ENCODE measurements at regions not wholly inside any gene's neighbourhood (a gene's known extent, or its start where the extent isn't known, plus 50 kb on each side); places are given as distances from the start of the nearest gene placed in this dataset.
"Not testable (repeated sequence)": the region's sequence is repeated elsewhere in the genome, so short reads cannot be mapped to it uniquely, and the experiment has no call there.

DNA sequence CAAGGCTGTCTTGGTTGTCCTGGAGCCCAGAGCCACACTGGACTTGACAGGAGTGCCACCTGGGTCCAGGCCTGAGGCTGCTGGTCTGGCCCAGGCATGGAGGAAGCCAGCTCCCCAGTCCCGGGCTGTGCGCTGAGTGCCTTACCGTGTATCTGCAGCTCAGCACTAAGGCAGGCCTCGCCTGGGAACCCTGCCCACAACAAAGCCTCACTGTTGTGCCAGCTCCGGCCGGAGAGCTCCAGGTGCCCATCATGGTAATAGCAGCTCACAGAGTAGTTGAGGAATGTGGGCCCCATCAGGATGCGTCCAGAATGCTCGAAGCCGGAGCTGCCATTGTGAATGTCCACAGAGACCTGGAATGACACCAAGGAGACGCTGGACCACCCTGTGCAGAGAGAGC, 72.2 kb downstream of the RMI2 start:
- Histone ChIP-seq H3K4me1 (no peaks in the 10 kb centered on the region), H3K27ac (no peak overlapping the region), H3K9me3 (no peaks in the 10 kb centered on the region), H3K27me3 (no peaks in the 10 kb centered on the region), H3K36me3 (no peaks in the 10 kb centered on the region), H3K4me3 (no peak overlapping the region)
- no peak for DNase-seq
- intact Hi-C loops (cut with DNase I; ENCODE audit: low total_unique reads) (no loop called here), in situ Hi-C loops (cut with MboI; ENCODE audit: low pct_ligation_motif_present in 1 of 4, low pct_unique_long_range_greater_than_20kb in 1 of 4, low sequenced_read_pairs in 3 of 4) (loop anchor here in 3 of 4 donors (10.0 to 25.0 kb wide), 3 partner anchors 220 to 395 kb away; no protein-coding TSS in a partner anchor)
- 70% methylated on average over 2 of the region's 10 CpGs; no CpG with 5 or more reads in 1 of the 2 donors for WGBS, 2 donors (ENCODE audit: low coverage in 1 of 2)
- TF ChIP-seq POLR2A (IDR thresholded peaks at IDR 0.05) (no peak), POLR2AphosphoS5 (IDR thresholded peaks at IDR 0.05) (no peak), EP300 (IDR thresholded peaks at IDR 0.05; ENCODE audit: low read depth) (no peak)
- TF ChIP-seq, protein P1, sequence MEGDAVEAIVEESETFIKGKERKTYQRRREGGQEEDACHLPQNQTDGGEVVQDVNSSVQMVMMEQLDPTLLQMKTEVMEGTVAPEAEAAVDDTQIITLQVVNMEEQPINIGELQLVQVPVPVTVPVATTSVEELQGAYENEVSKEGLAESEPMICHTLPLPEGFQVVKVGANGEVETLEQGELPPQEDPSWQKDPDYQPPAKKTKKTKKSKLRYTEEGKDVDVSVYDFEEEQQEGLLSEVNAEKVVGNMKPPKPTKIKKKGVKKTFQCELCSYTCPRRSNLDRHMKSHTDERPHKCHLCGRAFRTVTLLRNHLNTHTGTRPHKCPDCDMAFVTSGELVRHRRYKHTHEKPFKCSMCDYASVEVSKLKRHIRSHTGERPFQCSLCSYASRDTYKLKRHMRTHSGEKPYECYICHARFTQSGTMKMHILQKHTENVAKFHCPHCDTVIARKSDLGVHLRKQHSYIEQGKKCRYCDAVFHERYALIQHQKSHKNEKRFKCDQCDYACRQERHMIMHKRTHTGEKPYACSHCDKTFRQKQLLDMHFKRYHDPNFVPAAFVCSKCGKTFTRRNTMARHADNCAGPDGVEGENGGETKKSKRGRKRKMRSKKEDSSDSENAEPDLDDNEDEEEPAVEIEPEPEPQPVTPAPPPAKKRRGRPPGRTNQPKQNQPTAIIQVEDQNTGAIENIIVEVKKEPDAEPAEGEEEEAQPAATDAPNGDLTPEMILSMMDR (IDR thresholded peaks at IDR 0.05), result no peak

DNA sequence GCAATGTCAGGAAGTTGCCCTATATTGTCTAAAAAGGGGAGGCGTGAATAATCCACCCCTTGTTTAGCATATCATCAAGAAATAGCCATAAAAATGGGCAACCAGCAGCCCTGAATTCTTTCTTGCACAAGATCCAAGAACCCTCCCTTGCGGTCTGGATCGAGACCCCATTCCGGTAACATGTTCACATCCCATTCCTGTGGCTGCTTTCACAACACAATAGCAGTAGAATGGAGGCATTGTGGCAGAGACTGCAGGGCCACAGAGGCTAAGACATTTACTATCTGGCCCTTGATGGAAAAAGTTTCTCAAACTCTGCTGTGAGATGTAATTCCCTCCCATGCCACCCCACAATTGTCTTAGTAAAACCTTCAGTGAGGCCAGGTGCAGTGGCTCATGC, 73.2 kb downstream of the RMI2 start:
- intact Hi-C loops (cut with DNase I; ENCODE audit: low total_unique reads), result no loop called here
- no peaks in the 10 kb centered on the region for H3K4me1 ChIP-seq
- no peak for DNase-seq
- no peaks in the 10 kb centered on the region for H3K27me3 ChIP-seq
- no peak overlapping the region for H3K4me3 ChIP-seq
- H3K9me3 ChIP-seq, result no peaks in the 10 kb centered on the region
- TF ChIP-seq EP300 (IDR thresholded peaks at IDR 0.05; ENCODE audit: low read depth), result no peak
- TF ChIP-seq, protein P1 (IDR thresholded peaks at IDR 0.05), result no peak
- no peak for TF ChIP-seq POLR2AphosphoS5 (IDR thresholded peaks at IDR 0.05)
- TF ChIP-seq POLR2A (IDR thresholded peaks at IDR 0.05), result no peak
- no peak overlapping the region for H3K27ac ChIP-seq
- WGBS, 2 donors (ENCODE audit: low coverage in 1 of 2), result 40 to 93% methylated on average over 1 to 4 of the region's 4 CpGs
- H3K36me3 ChIP-seq, result no peaks in the 10 kb centered on the region
- in situ Hi-C loops (cut with MboI; ENCODE audit: low pct_ligation_motif_present in 1 of 4, low pct_unique_long_range_greater_than_20kb in 1 of 4, low sequenced_read_pairs in 3 of 4), result loop anchor here in 3 of 4 donors (10.0 to 25.0 kb wide), 3 partner anchors 219 to 394 kb away; no protein-coding TSS in a partner anchor

DNA sequence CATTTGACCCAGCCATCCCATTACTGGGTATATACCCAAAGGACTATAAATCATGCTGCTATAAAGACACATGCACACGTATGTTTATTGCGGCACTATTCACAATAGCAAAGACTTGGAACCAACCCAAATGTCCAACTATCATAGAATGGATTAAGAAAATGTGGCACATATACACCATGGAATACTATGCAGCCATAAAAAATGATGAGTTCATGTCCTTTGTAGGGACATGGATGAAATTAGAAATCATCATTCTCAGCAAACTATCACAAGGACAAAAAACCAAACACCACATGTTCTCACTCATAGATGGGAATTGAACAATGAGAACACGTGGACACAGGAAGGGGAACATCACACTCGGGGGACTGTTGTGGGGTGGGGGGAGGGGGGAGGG, 74.8 kb downstream of the RMI2 start:
- in situ Hi-C loops (cut with MboI; ENCODE audit: low pct_ligation_motif_present in 1 of 4, low pct_unique_long_range_greater_than_20kb in 1 of 4, low sequenced_read_pairs in 3 of 4), result loop anchor here in 2 of 4 donors (25.0 kb wide), 2 partner anchors 217 to 392 kb away; no protein-coding TSS in a partner anchor
- H3K4me1 ChIP-seq; intact Hi-C loops (cut with DNase I; ENCODE audit: low total_unique reads); H3K27ac ChIP-seq; DNase-seq; H3K4me3 ChIP-seq; H3K9me3 ChIP-seq; H3K36me3 ChIP-seq; H3K27me3 ChIP-seq: not testable (repeated sequence)
- WGBS, 2 donors (ENCODE audit: low coverage in 1 of 2), result 61 to 90% methylated on average over 2 to 4 of the region's 4 CpGs

DNA sequence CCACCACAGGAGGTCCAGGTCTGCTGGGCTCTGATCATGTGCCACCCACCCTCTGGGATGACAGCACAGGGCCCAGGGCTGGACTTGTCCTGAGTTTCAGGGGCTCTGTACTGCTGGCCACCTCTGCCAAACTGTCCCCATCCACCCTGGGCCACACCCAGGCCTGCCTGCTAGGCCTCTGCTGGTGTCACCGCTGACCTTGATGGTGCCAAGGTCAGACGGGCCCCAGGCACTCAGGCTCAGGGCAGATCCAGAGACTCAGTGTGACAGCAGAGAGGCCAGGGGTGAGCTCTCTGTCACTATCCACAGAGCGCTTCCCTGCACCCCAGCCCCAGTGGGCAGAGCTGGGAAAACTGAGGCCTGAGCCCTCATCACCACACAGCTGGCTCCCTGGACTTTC, 75.6 kb downstream of the RMI2 start:
- DNase-seq, result no peak
- 79% methylated on average over 3 of the region's 3 CpGs; no CpG with 5 or more reads in 1 of the 2 donors for WGBS, 2 donors (ENCODE audit: low coverage in 1 of 2)
- Histone ChIP-seq H3K4me3 (no peak overlapping the region), H3K4me1 (no peaks in the 10 kb centered on the region), H3K27ac (no peak overlapping the region), H3K9me3 (no peaks in the 10 kb centered on the region), H3K27me3 (no peaks in the 10 kb centered on the region), H3K36me3 (no peaks in the 10 kb centered on the region)
- intact Hi-C loops (cut with DNase I; ENCODE audit: low total_unique reads) (no loop called here), in situ Hi-C loops (cut with MboI; ENCODE audit: low pct_ligation_motif_present in 1 of 4, low pct_unique_long_range_greater_than_20kb in 1 of 4, low sequenced_read_pairs in 3 of 4) (loop anchor here in 2 of 4 donors (25.0 kb wide), 2 partner anchors 216 to 391 kb away; no protein-coding TSS in a partner anchor)
- TF ChIP-seq POLR2AphosphoS5 (IDR thresholded peaks at IDR 0.05), result no peak
- no peak for TF ChIP-seq EP300 (IDR thresholded peaks at IDR 0.05; ENCODE audit: low read depth)
- TF ChIP-seq, protein P1 (IDR thresholded peaks at IDR 0.05), result no peak
- TF ChIP-seq POLR2A (IDR thresholded peaks at IDR 0.05), result no peak

Data from transverse colon (tissue), 4 donors.